ENCODE measurements at regions not wholly inside any gene's neighbourhood (a gene's known extent, or its start where the extent isn't known, plus 50 kb on each side); places are given as distances from the start of the nearest gene placed in this dataset.

- no peak for DNase-seq
- no peak overlapping the region for H3K27ac Mint-ChIP-seq
- no peak overlapping the region for H3K4me3 Mint-ChIP-seq
- peaks cover 17% of the 10 kb centered on the region for H3K36me3 Mint-ChIP-seq
- no peaks in the 10 kb centered on the region for H3K27me3 Mint-ChIP-seq
- no peaks in the 10 kb centered on the region for H3K9me3 Mint-ChIP-seq
- H3K4me1 Mint-ChIP-seq = peaks cover 4% of the 10 kb centered on the region
- CTCF ChIA-PET = interaction anchor here (0.8 kb wide), 1 partner anchor 249 kb away, joined by 3 read pairs; no protein-coding TSS in a partner anchor
Measured at GRCh38 chr2:74076074-74076470, 71.6 kb downstream of the BOLA3 start.

GRCh38 chr2:74077636-74078035 is 70.1 kb downstream of the BOLA3 start:
- no peak overlapping the region for H3K27ac Mint-ChIP-seq

GRCh38 chr2:74078466-74078865 is 69.2 kb downstream of the BOLA3 start:
- Mint-ChIP-seq H3K27me3 (no peaks in the 10 kb centered on the region), H3K36me3 (peaks cover 22% of the 10 kb centered on the region), H3K27ac (no peak overlapping the region), H3K4me3 (no peak overlapping the region), H3K4me1 (no peaks in the 10 kb centered on the region), H3K9me3 (no peaks in the 10 kb centered on the region)
- CTCF ChIA-PET = no interaction called here
- DNase-seq = no peak

More at GRCh38 chr2:74077636-74078035, 70.1 kb downstream of the BOLA3 start:
- no peak for DNase-seq
- Mint-ChIP-seq H3K9me3 (no peaks in the 10 kb centered on the region), H3K4me1 (peaks cover 2% of the 10 kb centered on the region), H3K27me3 (no peaks in the 10 kb centered on the region), H3K36me3 (peaks cover 22% of the 10 kb centered on the region), H3K4me3 (no peak overlapping the region)
- CTCF ChIA-PET = no interaction called here

GRCh38 chr2:74079522-74080341 is 68.0 kb downstream of the BOLA3 start:
- H3K27ac Mint-ChIP-seq = no peak overlapping the region
- no peaks in the 10 kb centered on the region for H3K9me3 Mint-ChIP-seq
- DNase-seq = no peak
- no peaks in the 10 kb centered on the region for H3K27me3 Mint-ChIP-seq
- no peaks in the 10 kb centered on the region for H3K4me1 Mint-ChIP-seq
- peaks cover 18% of the 10 kb centered on the region for H3K36me3 Mint-ChIP-seq
- H3K4me3 Mint-ChIP-seq = no peak overlapping the region
- CTCF ChIA-PET = interaction anchor here (1.2 to 1.4 kb wide), 2 partner anchors 78 to 255 kb away, joined by 3 read pairs; no protein-coding TSS in a partner anchor

GRCh38 chr2:74080346-74080745 is 67.4 kb downstream of the BOLA3 start:
- DNase-seq = no peak
- Mint-ChIP-seq H3K4me1 (no peaks in the 10 kb centered on the region), H3K4me3 (no peak overlapping the region), H3K9me3 (no peaks in the 10 kb centered on the region), H3K27ac (no peak overlapping the region), H3K27me3 (no peaks in the 10 kb centered on the region), H3K36me3 (peaks cover 18% of the 10 kb centered on the region)
- CTCF ChIA-PET = interaction anchor here (1.0 to 1.4 kb wide), 2 partner anchors 256 to 258 kb away, joined by 3 to 4 read pairs; no protein-coding TSS in a partner anchor

- peaks cover 18% of the 10 kb centered on the region for H3K36me3 Mint-ChIP-seq
- no peak overlapping the region for H3K4me3 Mint-ChIP-seq
- H3K4me1 Mint-ChIP-seq = no peaks in the 10 kb centered on the region
- H3K27ac Mint-ChIP-seq = no peak overlapping the region
- no peaks in the 10 kb centered on the region for H3K9me3 Mint-ChIP-seq
- H3K27me3 Mint-ChIP-seq = no peaks in the 10 kb centered on the region
- CTCF ChIA-PET = interaction anchor here (1.0 kb wide), 1 partner anchor 259 kb away, joined by 4 read pairs; no protein-coding TSS in a partner anchor
- no peak for DNase-seq
Measured at GRCh38 chr2:74081030-74081762, 66.5 kb downstream of the BOLA3 start.

- H3K36me3 Mint-ChIP-seq = peaks cover 16% of the 10 kb centered on the region
- no peaks in the 10 kb centered on the region for H3K9me3 Mint-ChIP-seq
- CTCF ChIA-PET = no interaction called here
- DNase-seq = no peak
- H3K4me3 Mint-ChIP-seq = no peak overlapping the region
- no peak overlapping the region for H3K27ac Mint-ChIP-seq
- no peaks in the 10 kb centered on the region for H3K4me1 Mint-ChIP-seq
- H3K27me3 Mint-ChIP-seq = no peaks in the 10 kb centered on the region
Measured at GRCh38 chr2:74081763-74082110, 66.0 kb downstream of the BOLA3 start.

- peaks cover 20% of the 10 kb centered on the region for H3K36me3 Mint-ChIP-seq
- CTCF ChIA-PET = interaction anchor here (0.7 kb wide), 1 partner anchor 177 kb away, joined by 3 read pairs; no protein-coding TSS in a partner anchor
Measured at GRCh38 chr2:74083750-74084149, 64.0 kb downstream of the BOLA3 start.

More at GRCh38 chr2:74083750-74084149, 64.0 kb downstream of the BOLA3 start:
- Mint-ChIP-seq H3K9me3 (no peaks in the 10 kb centered on the region), H3K4me3 (no peak overlapping the region), H3K27ac (no peak overlapping the region), H3K27me3 (no peaks in the 10 kb centered on the region), H3K4me1 (no peaks in the 10 kb centered on the region)
- DNase-seq = no peak

Data from activated naive CD4-positive, alpha-beta T cell treated with anti-CD3 and anti-CD28 coated beads, Interleukin-2, amount 10 ng/mL, durations not matched to agents 7 days and 5 days (primary cell).